ENCODE measurements at regions not wholly inside any gene's neighbourhood (a gene's known extent, or its start where the extent isn't known, plus 50 kb on each side); places are given as distances from the start of the nearest gene placed in this dataset.

GRCh38 chr4:164304861-164305260, 449.1 kb upstream of the SMIM31 start:
- Histone ChIP-seq H2AFZ (ENCODE audit: low read length) (no peak overlapping the region), H4K20me1 (replicated peaks in 1 of 2; ENCODE audit: control insufficient read depth in 1 of 2, insufficient read depth in 2 of 2, low read length in 2 of 2) (no peaks in the 10 kb centered on the region), H2BK5ac (ENCODE audit: low read depth, low read length) (no peak overlapping the region), H4K8ac (ENCODE audit: extremely low read depth, insufficient read depth, low read length) (no peak overlapping the region), H3K4me1 (replicated peaks in 1 of 4; ENCODE audit: control insufficient read depth in 3 of 4, insufficient read depth in 4 of 4, low read length in 3 of 4) (no peaks in the 10 kb centered on the region), H3K27ac (ENCODE audit: low read depth, low read length) (no peak overlapping the region), H2BK12ac (ENCODE audit: low read depth, low read length) (no peak overlapping the region), H2AK5ac (ENCODE audit: low read depth, low read length) (no peak overlapping the region), H2BK20ac (ENCODE audit: low read length) (no peak overlapping the region), H3K9ac (replicated peaks in 1 of 4; ENCODE audit: extremely low read depth in 1 of 4, low read depth in 3 of 4, low read length in 3 of 4) (no peak overlapping the region), H3K23ac (ENCODE audit: insufficient read length) (no peak overlapping the region), H3K9me3 (ENCODE audit: insufficient read depth in 2 of 2, low read depth in 1 of 2, low read length in 1 of 2) (no peaks in the 10 kb centered on the region), H4K5ac (ENCODE audit: insufficient read length, low read depth, low read length) (no peak overlapping the region), H3K4me2 (ENCODE audit: insufficient read depth in 1 of 2, low read depth in 2 of 2, low read length in 2 of 2) (no peak overlapping the region), H3K27me3 (replicated peaks in 1 of 4; ENCODE audit: control insufficient read depth in 3 of 4, extremely low read depth in 1 of 4, insufficient read depth in 3 of 4, low read length in 3 of 4) (no peaks in the 10 kb centered on the region), H3K79me2 (ENCODE audit: control insufficient read depth in 1 of 2, insufficient read depth in 2 of 2, low read length in 2 of 2) (no peaks in the 10 kb centered on the region), H4K91ac (replicated peaks; ENCODE audit: insufficient read length, low read length) (no peak overlapping the region), H3K36me3 (ENCODE audit: control insufficient read depth in 2 of 4, insufficient read depth in 4 of 4, low read length in 3 of 4) (no peaks in the 10 kb centered on the region), H2BK15ac (ENCODE audit: low read length) (no peak overlapping the region), H3K4me3 (ENCODE audit: extremely low read depth in 1 of 4, insufficient read depth in 2 of 4, low read depth in 3 of 4, low read length in 4 of 4) (no peak overlapping the region), H3K18ac (ENCODE audit: extremely low read depth, low read length) (no peak overlapping the region), H3K23me2 (ENCODE audit: low read depth, low read length) (no peaks in the 10 kb centered on the region; the same call in 1 of the 2 replicates), H3K79me1 (ENCODE audit: low read depth, low read length) (no peaks in the 10 kb centered on the region), H3K56ac (replicated peaks; ENCODE audit: insufficient read length, low read depth, low read length) (no peak overlapping the region), H3K14ac (ENCODE audit: insufficient read length) (no peak overlapping the region), H3K4ac (replicated peaks; ENCODE audit: insufficient read length, low read depth, low read length) (no peak overlapping the region), H2BK120ac (replicated peaks; ENCODE audit: low read depth, low read length) (no peak overlapping the region)
- DNase-seq (ENCODE audit: low read depth in 1 of 2, low spot score in 2 of 2) (no peak), FAIRE-seq (no peak)
- POLR2A ChIA-PET (ENCODE audit: partially characterized antibody) = no interaction called here
- CTCF ChIA-PET (ENCODE audit: partially characterized antibody) = interaction anchor here (1.3 kb wide), 1 partner anchor 16 kb away, joined by 4 read pairs; no protein-coding TSS in a partner anchor
- 89% methylated on average over 2 of the region's 2 CpGs; no CpG with 5 or more reads in 1 of the 2 experiments for WGBS, 2 experiments (ENCODE audit: extremely low coverage in 1 of 2, insufficient coverage in 1 of 2, insufficient read length in 1 of 2, insufficient replicate concordance in 2 of 2, low coverage in 1 of 2, low lambda C conversion rate in 2 of 2, missing lambda C conversion rate in 1 of 2)
- TF ChIP-seq TCF12 (IDR thresholded peaks at IDR 0.05; ENCODE audit: low read depth, low read length) = no peak
- no peak for TF ChIP-seq SAP30 (IDR thresholded peaks at IDR 0.05; ENCODE audit: insufficient read depth, insufficient replicate concordance, low read length)
- no peak for TF ChIP-seq RNF2 (IDR thresholded peaks at IDR 0.05; ENCODE audit: borderline replicate concordance, low read depth, low read length, missing control alignments, poor library complexity, severe bottlenecking)
- no peak for TF ChIP-seq ASH2L (IDR thresholded peaks at IDR 0.05; ENCODE audit: low read length)

Data from H1 (cell line).